Activated CD4-positive, CD25-positive, alpha-beta regulatory T cell (primary cell): ENCODE measurements at regions not wholly inside any gene's neighbourhood (a gene's known extent, or its start where the extent isn't known, plus 50 kb on each side); places are given as distances from the start of the nearest gene placed in this dataset.

Experiments
- DNase-seq, 4 experiments: peaks; one replicate each; lab custom pipeline; 2025; lab: John Stamatoyannopoulos, UW

DNA sequence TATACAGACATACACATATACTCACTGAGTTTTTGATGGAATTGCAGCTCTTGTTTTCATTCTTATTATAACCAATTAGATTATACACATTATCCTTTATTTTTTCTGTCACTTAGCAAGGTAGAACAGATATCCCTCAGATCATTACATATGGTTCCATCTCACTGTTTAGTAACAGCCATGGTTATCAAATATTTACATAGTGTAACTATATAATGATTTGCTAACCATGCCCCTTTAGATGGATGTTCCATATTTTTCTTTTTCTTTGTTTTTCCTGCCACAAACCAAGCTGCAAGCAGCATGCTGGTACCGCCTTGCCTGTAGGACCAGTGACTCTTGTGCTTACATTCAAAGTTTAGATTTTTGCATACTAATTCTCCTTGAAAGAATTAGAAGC, 163.4 kb upstream of the NFE2L3 start:
- DNase-seq: no peak

GRCh38 chr7:25989140-25989705, 162.8 kb upstream of the NFE2L3 start:
- DNase-seq: no peak

DNA sequence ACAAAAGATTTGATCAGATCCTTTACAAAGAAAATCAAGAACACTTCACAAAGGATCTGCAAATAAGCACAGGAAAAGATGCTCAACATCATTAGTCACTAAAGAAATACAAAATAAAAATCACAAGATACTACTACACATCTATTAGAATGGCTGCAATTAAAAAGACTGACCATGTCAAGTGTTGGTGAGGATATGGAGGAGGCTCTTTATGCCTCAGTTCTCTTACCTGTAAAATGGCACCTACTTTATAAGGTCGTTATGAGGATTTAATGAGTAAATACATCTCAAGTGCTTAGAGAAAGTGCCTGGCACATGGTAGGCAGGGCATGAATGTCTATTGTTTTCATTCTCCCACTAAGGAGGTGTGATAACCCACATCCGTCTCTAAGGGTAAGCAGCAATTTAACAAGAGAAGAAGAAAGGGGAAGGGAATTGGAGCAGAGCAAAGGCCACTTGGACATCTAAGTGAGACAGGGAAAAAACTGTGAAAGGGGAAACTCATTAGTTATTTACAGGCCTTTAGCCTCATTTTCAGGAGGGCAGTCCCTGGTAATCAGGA, 157.5 kb upstream of the NFE2L3 start:
- DNase-seq: no peak

DNA sequence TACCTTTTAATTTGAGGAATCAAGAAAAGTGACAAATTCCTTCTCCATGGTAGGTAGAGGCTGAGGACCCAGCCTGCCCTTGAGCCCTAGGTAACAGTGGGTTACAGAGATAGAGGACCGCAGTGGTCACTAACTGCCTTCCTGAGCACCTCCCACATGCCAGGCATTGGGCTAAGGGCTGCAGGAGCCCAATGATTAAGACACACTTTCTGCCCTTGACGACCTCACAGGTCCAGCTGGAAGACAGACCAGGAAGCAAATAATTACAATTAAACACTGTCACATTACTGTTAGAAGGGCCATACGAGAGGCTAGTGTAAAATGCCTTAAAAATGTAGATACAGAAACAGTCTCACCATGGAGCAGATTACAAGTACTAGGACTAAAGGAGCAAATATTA, 156.8 kb upstream of the NFE2L3 start:
- DNase-seq: no peak

DNA sequence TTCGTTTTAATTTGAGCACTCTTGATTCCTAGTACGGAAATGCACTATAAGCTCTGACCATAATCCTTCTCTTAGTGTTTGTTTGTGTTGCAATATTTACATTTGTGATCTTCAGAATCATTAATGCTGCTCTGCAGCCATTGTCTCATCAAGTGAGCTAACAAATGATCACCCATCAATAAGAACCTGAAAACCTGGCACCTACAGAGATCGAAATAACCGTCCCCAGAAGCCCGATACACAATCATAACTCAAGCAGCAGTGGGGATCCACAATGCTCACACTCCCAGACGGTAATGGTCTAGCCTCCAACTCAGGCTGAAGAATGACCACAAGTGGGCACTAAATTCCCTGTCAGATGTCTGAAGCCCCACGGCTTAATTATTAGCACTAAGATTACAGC, 156.0 kb upstream of the NFE2L3 start:
- no peak for DNase-seq

DNA sequence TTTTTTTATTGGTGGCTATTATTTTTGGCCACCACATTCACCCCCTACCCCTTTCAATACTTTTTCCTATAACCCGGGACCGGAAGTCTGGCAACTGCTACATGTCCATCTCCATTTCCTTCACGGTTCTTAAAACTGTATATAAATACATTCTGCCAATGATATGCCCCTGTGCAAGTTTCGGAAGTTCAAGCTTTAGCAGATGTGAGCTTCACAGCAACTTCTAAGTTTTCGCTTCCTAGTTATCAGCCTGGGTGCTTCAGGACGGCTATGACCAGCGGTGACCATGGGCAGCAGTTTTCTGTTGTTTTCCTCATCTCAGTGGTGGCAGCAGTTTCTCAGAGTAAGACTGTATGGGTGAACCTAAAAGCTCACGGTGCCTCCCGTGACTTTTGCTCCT, 153.5 kb upstream of the NFE2L3 start:
- no peak for DNase-seq

GRCh38 chr7:26000841-26001240, 151.2 kb upstream of the NFE2L3 start:
- no peak for DNase-seq

DNA sequence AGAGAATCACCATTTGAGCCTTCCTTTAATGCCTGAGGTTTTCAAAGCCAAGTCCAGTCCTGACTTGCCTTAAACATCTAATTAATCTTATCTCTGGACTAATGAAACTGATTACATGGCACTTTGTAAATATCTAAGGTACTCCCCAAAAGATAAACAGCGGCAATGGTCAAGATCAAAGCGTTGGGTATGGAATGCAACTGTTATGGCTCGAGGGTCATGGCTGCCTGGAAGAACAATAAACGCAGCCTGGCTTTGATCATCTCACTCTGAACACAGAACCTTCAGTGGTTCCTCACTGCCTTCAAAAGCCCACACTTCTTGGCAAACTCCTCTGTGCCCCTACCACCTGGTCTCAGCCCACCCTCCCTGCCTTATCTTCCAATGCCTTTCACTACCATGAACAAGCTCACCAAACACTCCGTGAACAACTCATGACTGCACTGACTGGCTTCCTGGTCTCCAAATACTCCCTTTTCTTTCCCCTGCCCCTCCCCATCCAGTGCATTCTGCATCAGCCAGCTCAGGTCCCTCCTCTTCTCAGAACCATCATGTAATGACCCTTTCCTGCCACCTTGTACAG, 150.2 kb upstream of the NFE2L3 start:
- DNase-seq: no peak

- no peak for DNase-seq
These were observed 146.2 kb upstream of the NFE2L3 start for GRCh38 chr7:26005683-26006410.

- no peak for DNase-seq
These were observed 145.6 kb upstream of the NFE2L3 start for GRCh38 chr7:26006426-26006825.

- no peak for DNase-seq
These were observed 144.5 kb upstream of the NFE2L3 start for GRCh38 chr7:26007510-26007909.

- DNase-seq: no peak
These were observed 143.6 kb upstream of the NFE2L3 start for GRCh38 chr7:26008428-26008827.

- no peak for DNase-seq
These were observed 140.8 kb upstream of the NFE2L3 start for GRCh38 chr7:26011039-26011696.

- no peak for DNase-seq
These were observed 138.4 kb upstream of the NFE2L3 start for GRCh38 chr7:26013551-26014083.

GRCh38 chr7:26022982-26023381, 129.0 kb upstream of the NFE2L3 start:
- DNase-seq: no peak

- DNase-seq: no peak
These were observed 122.1 kb upstream of the NFE2L3 start for GRCh38 chr7:26029911-26030310.

DNA sequence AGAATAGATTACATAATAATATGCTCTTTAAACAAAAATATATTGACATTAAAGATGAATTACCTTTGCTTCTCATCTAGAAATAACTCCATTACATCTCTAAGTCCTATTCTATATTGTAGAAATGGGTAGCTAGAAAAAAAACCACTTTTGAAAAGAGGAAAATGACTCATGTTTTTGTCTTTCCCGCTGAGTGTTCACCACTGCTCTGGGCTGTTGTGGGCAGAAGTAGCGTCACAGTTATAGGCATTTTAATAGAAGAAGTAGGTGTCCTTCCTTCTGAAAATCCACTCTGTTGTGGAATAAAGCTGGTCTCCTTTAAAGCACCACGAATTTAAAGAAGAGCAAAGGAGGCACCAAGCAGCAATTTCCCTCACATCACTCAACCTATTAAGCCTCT, 117.6 kb upstream of the NFE2L3 start:
- DNase-seq: no peak

GRCh38 chr7:26035552-26035951, 116.4 kb upstream of the NFE2L3 start:
- DNase-seq: no peak

DNA sequence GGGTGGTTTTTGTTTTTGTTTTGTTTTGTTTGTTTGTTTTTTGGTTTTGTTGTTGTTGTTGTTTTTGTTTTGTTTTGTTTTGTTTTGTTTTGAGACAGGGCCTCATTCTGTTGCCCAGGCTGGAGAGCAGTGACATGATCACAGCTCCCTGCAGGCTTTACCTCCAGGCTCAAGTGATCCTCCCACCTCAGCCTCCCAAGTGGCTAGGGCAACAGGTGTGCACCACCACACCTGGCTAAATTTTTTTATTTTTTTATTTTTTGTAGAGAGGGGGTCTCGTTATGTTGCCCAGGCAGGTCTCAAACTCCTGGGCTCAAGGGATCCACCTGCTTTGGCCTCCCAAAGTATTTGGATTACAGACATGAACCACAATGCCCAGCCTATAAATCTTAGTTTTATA, 115.9 kb upstream of the NFE2L3 start:
- no peak for DNase-seq

- no peak for DNase-seq
These were observed 113.6 kb upstream of the NFE2L3 start for GRCh38 chr7:26038201-26038990.

GRCh38 chr7:26040085-26040484, 111.9 kb upstream of the NFE2L3 start:
- no peak for DNase-seq

DNA sequence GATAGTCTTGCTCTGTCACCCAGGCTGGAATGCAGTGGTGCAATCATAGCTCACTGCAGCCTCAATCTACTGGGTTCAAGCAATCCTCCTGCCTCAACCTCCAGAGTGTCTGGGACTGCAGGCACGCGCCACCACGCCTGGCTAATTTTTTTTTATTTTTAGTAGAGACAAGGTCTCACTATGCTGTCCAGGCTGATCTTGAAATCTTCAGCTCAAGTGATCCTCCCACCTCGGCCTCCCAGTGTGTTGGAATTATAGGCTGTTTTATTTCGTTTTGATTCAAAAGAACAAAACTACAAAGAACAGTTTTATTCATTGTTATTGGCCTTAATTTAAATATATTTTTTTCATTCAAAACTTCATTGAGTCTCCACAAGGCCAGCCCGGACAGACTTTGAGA, 109.8 kb upstream of the NFE2L3 start:
- DNase-seq: no peak
